ENCODE measurements at regions not wholly inside any gene's neighbourhood (a gene's known extent, or its start where the extent isn't known, plus 50 kb on each side); places are given as distances from the start of the nearest gene placed in this dataset.

DNA sequence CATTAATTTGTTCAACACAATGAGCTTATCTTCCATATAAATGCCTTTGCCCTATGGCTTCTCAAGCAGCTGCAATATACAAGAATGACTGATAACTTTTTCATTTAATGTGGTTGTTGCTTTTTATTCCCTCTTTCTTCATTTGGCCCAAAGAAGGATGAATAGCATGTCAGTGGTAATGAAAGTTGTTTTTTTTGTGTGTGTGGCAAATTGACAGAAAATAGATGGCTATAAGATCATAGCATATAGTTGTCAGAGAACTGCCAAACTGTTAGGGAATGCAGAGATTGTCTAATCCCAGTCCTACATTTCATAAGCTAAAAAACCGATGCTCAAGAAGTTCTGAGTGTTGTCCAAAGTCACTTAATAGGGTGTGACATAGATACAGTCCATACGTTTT is 244.3 kb downstream of the ACTR3 start:
- no peak for DNase-seq (ENCODE audit: low read depth)

DNA sequence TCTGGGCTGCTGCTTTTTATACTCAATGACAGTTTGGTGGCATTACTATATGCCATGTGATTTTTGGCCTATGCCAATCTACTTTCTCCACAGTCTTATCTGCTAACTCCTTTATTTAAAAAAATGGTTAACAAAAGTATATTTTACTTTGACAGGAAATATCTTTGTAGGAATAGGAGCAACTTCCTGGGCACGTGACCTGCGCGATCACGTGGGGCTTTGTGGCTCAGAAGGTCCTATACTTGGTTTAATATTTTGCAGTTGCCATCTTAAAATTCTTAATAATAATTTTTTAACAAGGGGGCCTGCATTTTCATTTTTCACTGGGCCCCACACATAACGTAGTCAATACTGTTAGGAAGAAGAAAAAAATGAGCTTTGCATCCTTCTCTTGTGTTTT is 249.7 kb downstream of the ACTR3 start:
- DNase-seq (ENCODE audit: low read depth): no peak

DNA sequence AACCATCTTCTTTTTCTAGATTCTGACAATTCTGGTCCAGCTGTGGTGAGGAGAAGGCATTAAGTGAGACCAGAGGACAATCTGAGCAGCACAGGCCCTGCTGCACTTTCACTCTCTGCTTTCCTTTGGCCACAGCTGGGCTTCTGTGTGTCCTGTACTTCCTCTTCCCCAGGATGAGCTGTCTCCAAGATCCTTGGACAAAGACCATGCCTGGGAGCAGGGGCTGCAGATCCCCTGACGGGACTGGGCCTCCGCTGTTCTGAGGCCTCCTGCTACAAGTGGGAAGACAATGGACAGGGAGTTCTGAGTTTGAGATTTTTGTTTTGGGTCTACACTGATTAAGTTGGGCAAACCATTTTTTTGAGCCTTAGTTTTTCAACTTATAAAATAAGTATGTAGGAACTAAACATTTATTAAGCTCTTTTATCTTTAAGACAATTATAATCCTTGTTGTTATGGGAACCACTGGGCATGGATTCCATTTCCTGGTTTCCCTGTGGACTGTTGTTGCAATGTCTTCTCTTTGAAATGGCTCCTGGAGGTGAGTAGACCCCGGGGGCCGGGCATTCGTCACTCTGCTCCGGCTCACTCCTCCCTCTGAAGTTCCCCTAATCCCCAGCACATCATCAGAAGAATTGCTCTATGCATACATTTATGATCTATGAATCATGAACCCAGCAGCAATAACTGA is 266.6 kb downstream of the ACTR3 start:
- no peak for DNase-seq (ENCODE audit: low read depth)

DNA sequence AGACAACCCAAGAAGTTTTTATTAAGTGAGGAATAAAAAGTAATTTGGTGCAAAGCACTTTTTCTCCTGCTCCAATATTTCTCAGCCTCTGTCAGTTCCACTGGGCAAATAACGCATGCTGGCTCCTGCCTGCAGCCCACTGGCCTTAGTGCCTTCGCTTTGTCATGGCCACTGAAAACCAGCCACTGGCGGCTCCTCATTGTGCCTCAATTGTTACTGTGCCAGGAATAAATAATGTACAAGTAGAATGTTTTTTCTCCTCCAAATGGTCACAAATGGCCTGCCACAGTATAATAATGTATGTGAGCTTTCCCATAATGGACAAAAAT is 267.1 kb downstream of the ACTR3 start:
- DNase-seq (ENCODE audit: low read depth): no peak

DNA sequence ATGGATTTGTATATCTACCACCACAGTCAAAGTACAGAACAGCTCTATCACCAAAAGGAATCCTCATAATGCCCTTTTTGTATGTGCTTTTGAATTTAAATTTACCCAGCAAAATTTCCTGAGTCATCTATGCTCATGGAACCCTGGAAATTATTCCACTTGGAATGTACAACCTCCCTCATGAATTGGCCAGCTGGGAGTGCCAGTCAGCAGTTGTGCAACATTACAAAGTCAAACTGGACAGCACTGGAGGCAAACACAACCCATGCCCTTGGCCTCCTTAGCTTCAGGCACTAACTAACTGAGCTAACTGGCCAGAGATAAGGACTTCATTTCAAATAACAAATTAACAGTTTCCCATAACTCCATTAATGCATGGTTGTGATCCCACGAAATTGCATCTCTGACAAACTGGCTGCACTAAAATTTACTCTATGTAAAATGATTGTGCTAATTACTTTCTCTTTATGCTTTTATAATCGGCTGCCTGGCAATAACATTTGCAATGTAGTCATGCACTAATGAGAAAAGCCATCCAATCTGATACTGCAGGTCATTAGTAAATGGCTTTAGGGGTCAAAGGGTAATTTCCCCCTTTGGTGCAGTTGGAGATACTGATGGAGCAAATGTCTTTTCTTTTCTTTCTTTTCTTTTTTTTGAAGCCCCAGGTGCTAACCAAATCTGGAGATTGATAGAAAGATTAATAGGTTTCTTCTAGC is 270.5 kb downstream of the ACTR3 start:
- DNase-seq (ENCODE audit: low read depth): no peak

DNA sequence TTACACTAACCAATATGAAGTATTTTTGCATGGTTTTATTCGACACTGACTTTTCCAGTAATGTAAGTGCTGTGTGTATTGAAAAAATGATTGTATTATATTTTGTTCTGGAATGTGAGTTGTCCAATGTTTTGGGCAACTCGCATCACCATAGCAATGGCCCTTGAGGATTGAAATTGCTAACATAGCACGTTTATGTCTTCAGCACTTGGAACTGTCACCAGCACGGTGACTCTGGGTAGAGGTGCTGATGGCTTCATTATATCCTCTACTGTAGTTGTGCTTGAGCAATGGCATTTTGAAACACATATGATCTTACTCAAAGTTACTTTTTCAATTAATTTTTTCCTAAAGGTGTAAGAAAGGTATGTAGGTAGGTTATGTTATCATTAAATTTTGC is 271.5 kb downstream of the ACTR3 start:
- DNase-seq (ENCODE audit: low read depth): no peak

DNA sequence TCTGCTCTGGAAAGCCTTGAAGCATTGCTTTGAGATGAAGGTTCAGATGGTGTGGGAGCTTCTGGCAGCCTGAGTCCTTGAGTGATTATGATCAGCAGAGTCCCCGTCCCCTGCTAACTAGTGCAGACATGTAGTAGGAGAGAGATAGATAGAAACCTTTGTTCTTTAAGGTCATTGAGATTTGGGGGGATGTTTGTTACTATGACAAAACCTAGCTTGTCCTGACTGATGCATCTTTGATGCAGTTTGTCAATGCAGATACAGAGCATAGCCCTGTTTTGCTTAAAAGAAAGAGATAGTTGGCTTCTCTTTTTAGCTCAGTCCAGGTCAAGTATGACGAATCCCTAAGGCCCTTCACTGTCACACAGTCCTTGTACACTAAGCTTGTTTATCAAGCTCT is 274.6 kb upstream of the DPP10 start:
- DNase-seq (ENCODE audit: low read depth): no peak

DNA sequence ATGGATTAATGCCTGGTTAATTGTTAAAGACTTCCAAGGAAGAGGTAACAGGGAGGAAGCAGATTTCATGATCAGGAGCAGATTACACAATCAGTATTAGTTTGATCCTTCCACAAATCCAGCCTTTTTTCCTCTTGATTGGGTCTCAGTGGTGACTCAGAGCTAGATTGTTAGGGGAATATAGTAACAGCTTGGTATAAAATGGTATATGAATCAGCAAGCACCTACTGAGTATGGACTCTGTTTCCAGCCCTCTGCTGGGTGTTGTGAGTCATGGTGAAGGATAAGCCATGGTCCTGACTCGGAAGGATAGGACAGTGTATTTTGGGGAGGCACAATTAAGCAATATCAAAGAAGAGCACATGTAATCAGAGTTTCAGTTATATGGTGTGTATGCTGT is 272.4 kb upstream of the DPP10 start:
- DNase-seq (ENCODE audit: low read depth): peak; percentile 15

DNA sequence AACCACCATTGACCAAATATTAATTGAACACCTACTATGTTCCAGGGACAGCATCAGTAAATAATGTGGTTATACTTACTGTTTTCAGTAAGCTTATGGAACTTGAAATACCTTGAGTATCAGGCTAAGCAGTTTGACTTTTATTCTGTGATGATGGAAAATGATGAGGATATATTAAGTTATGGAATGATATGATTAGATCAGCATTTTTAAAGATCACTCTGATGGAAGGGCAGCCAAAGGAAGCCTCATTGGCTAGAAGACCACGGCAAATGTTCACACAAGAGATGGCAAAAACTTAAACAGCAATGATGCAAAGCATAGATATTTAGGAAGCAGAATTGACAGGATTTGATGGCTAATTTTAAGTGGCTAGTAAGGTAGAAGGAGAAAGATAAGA is 266.9 kb upstream of the DPP10 start:
- DNase-seq (ENCODE audit: low read depth): no peak

DNA sequence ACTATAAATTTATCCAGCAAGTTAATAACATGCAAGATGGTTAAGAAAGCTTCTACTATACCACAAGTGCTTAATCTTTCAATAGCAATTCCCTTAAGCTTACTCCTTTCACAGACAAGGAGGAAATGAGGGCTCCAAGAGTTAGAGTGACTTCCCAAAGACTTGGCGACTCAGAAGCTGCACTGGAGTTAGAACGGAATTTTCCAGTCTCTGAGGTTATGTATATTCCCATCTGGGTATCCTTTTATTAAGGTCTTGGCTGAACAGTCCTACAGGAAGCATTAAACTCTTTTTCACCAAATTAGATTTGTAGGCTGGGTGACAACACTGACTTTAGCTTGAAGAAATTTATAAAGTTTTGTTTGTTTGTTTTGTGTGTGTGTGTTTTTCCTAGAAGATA is 256.9 kb upstream of the DPP10 start:
- no peak for DNase-seq (ENCODE audit: low read depth)

DNA sequence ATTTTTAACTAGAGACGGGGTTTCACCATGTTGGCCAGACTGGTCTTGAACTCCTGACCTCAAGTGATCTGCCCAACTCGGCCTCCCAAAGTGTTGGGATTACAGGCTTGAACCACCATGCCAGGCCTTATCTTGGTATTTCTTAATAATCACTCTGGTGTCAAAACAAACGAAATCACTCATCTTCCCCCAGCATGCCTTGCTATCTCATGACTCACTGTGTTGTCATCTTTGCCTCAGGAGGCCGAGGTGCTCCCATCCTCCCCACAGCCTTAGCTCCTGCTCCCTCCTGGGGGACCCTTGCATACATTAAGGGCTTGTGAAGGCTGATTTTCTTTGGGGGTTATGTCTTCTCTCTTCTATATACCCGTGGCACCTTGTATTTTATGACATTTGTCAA is 250.1 kb upstream of the DPP10 start:
- DNase-seq (ENCODE audit: low read depth): no peak

DNA sequence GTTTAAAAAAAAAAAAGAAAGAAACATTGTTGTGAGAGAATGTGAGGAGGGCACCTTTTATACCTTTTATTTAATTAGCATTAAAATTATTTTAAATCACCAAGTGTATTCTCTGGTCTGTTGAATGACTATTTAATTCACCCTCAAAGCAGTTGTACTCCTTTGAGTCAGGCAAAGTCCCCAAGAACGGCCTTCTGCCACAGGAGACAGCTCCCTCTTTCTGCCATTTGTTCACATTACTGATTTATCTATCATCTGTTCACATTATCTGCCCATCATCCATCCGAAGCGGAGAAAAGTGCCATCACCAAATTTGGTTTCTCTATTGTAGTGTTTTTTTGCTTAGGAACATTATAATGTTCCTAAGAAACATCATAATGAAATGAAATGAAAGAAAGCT is 240.7 kb upstream of the DPP10 start:
- no peak for DNase-seq (ENCODE audit: low read depth)

DNA sequence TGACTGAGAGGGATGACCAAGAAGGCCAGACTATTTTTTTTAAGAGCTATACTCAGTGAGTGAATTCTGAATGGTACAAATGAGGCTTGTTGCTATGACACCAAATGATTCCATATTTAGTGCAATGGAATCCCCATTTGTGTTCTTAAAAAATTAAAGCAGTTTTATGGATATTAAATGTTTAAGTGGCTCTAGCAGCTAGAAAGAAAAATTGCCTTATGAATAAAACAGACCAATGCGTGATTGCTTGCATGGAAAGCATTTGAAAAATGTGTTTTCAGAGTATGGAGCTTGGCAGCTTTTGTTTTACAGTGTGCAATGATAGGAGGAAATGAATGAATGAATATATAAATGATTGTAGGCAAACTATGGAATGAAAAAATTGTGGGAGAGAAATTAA is 238.8 kb upstream of the DPP10 start:
- no peak for DNase-seq (ENCODE audit: low read depth)

DNA sequence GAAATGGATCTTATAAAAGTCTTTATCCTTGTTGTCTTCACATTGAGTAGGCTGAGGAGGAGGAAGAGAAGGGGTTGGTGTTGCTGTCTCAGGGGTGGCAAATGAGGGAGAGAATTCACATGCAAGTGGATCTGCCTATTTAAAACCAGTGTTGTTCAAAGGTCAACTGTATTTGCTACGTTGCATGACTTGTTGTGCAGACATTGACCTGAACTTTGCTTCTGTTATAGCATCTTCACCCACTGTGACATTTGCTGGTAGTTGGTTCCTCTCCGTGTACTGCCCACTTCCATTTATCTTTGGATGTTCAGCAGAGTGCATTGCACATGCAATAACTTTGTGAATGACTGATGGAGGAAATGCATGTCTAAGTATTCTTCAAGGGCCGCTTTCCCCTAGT is 228.6 kb upstream of the DPP10 start:
- DNase-seq (ENCODE audit: low read depth): no peak

DNA sequence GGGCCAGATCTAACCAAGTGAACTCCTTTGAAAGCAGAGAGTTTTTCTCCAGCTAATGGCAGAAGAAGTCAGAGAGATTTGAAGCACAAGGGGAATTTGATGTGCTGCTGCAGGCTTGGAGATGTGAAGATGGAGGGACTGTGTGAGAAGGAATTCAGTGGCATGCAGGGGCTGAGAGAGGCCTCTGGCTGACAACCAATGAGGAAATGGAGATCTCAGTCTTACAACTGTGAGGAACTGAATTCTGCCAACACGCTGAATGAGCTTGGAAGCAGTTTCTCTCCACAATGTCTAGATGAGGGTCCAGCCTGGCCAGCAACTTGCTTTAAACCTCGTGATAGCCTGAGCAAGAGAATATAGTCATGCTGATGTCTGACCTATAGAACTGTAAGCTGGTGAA is 224.1 kb upstream of the DPP10 start:
- DNase-seq (ENCODE audit: low read depth): no peak

DNA sequence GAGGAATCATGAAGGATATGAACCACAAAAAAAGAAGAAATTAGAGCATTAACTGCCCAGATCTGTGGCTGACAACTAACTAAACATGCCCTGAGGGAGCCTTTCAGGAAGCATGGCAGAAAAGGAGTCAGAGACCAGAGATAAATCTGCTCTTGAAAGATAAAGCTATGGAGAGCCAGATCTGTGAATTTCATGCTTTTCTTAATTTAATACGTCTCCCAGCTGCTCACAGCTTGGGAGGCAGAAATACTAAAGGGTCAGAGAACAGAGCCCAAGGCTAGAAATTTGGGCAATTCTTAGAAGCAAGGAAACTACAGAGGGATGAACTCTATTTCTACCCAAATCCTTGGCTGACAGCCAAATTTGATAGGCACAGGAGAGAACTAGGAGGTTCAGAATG is 223.0 kb upstream of the DPP10 start:
- DNase-seq (ENCODE audit: low read depth): no peak

DNA sequence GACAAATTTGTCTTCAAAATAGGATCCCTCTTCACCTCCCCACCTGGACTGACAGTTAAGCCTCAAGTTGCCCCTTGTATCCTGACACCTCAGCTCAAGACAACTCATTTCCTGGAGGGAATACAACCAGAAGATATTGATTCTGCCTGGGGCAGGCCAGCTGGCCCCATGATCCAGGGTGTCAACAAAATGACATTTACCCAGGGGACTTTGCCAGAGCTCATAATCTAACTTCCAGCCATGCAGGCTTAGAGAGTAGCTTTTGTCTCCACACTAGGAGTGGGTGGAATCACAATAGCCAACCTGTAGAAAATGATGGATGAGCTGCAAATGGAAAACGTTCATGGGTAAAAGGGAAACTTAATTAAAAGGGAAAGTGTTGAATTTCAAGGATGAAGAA is 220.1 kb upstream of the DPP10 start:
- no peak for DNase-seq (ENCODE audit: low read depth)

DNA sequence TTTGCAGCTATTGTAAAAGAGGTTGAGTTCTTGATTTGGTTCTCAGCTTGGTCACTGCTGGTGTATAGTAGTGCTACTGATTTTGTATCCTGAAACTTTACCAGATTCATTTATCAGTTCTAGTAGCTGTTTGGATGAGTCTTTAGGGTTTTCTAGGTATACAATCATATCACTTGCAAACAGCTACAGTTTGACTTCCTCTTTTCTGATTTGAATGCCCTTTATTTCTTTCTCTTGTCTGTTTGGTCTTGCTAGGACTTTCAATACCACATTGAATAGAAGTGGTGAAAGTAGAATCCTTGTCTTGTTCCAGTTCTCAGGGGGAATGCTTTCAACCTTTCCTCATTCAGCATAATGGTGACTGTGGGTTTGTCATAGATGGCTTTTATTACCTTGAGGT is 210.5 kb upstream of the DPP10 start:
- no peak for DNase-seq (ENCODE audit: low read depth)

DNA sequence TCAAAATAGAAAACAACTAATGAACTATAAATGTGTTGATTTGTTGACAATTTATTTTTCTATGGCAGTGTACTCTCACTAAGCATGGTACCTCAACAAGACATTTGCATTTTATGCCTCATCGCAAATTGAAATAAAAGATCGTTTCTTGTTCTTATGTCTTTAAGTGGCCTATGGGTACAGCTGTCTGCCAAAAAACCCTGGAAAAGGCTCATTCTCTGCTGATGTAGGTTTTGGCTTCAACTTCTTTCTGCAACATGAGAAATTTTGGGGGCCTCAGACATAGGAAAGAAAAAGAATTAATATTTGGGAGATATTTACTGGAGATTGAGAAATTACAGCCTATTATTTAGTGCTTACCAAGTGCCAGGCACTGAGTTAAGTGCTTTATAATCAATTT is 205.1 kb upstream of the DPP10 start:
- DNase-seq (ENCODE audit: low read depth): no peak

DNA sequence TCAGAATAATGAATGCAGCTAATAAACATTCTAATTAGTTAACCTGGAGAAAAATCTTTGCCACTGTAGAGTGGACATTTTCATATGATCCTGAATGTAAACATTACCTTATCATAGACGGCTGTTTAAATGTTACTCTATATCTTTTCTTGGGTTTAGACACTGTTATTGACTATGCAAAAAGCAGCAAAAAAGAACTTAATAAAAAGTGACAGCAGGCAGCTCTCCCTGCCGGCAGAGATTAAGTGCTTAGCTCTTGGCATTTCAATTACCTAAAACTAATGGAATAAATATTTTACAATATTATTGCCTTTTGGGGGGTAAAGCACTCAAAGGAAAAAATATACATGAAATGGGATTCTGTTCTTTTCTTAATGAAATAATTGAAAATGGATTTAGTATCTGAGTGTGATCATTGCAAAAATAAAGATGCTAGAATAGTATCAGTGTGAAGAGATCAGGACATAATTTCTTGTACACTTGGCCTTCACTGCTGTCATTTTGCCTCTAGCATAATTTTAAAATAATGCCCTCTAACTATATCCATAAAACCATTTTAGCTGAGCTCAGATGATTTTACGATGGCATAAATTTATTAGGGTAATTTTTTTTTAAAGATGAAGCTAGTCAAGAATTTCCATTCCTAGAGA is 203.4 kb upstream of the DPP10 start:
- no peak for DNase-seq (ENCODE audit: low read depth)

DNA sequence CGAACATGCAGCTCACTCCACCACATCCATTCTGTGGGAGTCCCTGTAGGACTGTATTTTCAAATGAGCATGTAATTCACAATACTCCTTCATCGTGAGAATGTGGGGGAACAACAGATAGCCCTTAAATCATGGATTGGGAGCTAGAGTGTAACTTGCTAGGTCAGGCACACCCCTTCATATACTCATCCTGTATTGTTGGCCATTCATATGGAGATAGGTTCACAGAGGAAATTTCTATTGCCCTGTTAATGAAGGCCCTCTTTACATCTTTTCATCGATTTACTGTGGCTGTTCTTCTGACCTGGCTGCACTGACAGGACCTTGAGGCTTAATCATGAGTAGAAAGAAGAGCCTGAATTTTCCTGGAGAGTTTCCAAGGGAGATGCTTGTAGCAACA is 193.8 kb upstream of the DPP10 start:
- no peak for DNase-seq (ENCODE audit: low read depth)

DNA sequence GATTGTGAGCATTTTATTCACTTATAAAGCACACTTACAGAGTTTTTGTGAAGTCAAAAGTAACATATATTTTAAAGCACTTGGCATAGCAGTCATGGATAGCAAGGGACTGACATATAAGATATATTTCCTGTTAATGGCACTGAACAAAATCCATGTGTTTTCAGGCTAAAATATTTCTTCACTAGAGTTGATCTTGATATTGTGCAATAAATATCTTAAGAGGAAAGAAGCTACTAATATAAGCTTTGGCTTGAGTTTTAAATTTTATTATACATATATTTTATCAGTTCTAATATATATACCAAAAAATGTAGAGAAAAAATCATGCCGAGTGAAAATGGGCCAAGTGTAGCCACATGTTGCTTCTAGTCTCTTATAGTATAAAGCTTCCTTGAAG is 189.7 kb upstream of the DPP10 start:
- no peak for DNase-seq (ENCODE audit: low read depth)

DNA sequence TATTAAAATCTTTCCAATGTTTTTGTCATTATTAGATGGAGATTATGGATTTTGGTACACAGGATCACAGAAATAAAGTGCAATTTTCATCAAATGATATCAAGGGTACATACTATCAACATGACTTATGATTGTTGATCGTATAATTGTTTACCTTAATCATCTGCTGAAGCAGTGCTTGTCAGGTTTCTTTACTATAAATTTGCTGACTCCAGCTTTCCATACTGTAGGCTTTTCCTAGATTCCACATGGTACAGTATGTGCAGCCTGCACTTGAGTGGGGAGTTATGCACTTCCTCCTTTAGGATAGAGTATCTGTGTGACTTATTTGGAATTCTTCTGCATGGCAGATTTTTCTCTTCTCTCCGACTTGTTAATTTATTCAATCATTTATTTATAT is 187.6 kb upstream of the DPP10 start:
- no peak for DNase-seq (ENCODE audit: low read depth)

DNA sequence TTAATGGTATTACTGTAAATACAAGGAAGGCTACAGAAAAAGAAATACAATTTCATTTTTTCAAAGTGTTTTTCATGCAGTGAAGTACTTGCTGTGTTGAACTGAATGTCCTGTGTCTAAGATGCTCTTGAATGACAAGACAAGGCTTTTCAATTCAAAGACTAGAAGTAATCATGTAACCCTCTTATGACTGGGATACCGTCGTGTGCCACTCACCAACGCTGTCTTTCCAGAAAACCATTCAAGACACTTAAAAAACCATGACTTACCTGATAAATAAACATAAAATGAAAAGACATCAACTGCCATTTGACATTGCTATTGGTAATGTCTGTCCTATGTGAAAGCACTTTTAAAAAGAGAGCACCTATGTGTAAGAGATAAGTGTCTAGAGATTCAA is 183.1 kb upstream of the DPP10 start:
- DNase-seq (ENCODE audit: low read depth): no peak

Measured in stromal cell of bone marrow (primary cell).